Gastrocnemius medialis (tissue), 4 donors: ENCODE measurements at regions not wholly inside any gene's neighbourhood (a gene's known extent, or its start where the extent isn't known, plus 50 kb on each side); places are given as distances from the start of the nearest gene placed in this dataset.

Experiments
- CTCF ChIP-seq, 5 experiments: fragments of 450-650 bp in 3 of 5; fragments of 200-600 bp in 2 of 5; sonication (generic) in 2 of 5; IDR thresholded peaks in 4 of 5; conservative IDR thresholded peaks in 1 of 5; 1 replicate in 4 of 5; 2 replicates in 1 of 5; pipeline ENCODE4 v1.5.1; 2016 to 2019; ENCODE audit warnings: antibody characterized with exemption in 5 of 5, mild to moderate bottlenecking in 3 of 5, moderate library complexity in 3 of 5
- POLR2A ChIP-seq, 2 donors: fragments of 450-650 bp; IDR thresholded peaks; one replicate each; pipeline ENCODE4 v1.6.1; 2017; ENCODE audit warnings: antibody characterized with exemption in 2 of 2, mild to moderate bottlenecking in 2 of 2, moderate library complexity in 2 of 2

DNA sequence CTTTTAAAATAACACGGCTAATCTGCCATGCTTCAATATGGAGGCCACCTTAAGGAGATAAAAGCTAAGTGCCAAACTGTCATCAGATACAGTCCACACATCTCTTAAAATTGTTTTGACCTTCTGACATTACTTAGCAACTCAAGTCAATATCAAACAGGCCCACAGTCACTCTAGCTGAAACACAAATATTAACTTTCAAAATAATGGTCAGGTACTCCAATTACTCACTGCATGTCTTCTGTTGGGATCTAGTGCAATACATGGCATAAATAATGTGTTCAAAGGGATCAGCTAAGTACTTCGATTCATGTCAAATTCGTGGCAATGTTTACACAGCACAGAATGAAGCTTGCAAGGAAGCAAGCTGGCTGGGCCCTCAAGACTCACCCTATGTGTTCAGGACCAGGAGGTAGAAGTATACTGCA lies 133.9 kb upstream of the BEND6 start:
- no peak for TF ChIP-seq CTCF (IDR thresholded peaks at IDR 0.05 in 4 of 5, conservative IDR thresholded peaks at IDR 0.05 in 1 of 5)
- no peak for TF ChIP-seq POLR2A (IDR thresholded peaks at IDR 0.05)
